HCT116 (cell line): ENCODE measurements at regions not wholly inside any gene's neighbourhood (a gene's known extent, or its start where the extent isn't known, plus 50 kb on each side); places are given as distances from the start of the nearest gene placed in this dataset.

Experiments used
- ATAC-seq: fragments of 200-7000 bp; cut with Tn5 transposase; 2 replicates; pipeline ENCODE4 v1.9.1; 2020; ENCODE audit warnings: mild to moderate bottlenecking, moderate library complexity
- BruUV-seq: library from RNA; stranded (reverse); fragments of 400-500 nt; replicated peaks from 2 replicates; lab custom pipeline; 2021; lab: Mats Ljungman, UMichigan
- CTCF ChIA-PET: fragments of 300-600 bp; sonication (Branson Sonifier 250); formaldehyde crosslinking; loops from one replicate; lab custom pipeline; 2021; ENCODE audit warnings: antibody characterized with exemption; lab: Charles Lee
- POLR2A ChIA-PET: fragments of 300-600, 350-600 bp; sonication (Branson Sonifier 250); formaldehyde crosslinking; loops from one replicate; lab custom pipeline; 2021; ENCODE audit warnings: antibody characterized with exemption; lab: Charles Lee
- RAD21 ChIA-PET, 2 experiments: fragments of 300-600 bp; sonication (Branson Sonifier 250); formaldehyde crosslinking; loops; one replicate each; lab custom pipeline; 2023; ENCODE audit warnings: low total read pairs in 2 of 2; ENCODE audit not compliant: uncharacterized antibody in 2 of 2, unreplicated experiment in 2 of 2, low non-redundant PET in 1 of 2; lab: Charles Lee
- DNase-seq: peaks from one replicate; pipeline ENCODE4 v3.0.0-alpha.2; 2010; ENCODE audit warnings: low read depth, low spot score
- H2AFZ ChIP-seq: fragments of 200-600 bp; shearing (Covaris generic), sonication (generic); 2 replicates; pipeline ENCODE4 v1.6.1; 2017; ENCODE audit warnings: low read depth, mixed run types, mixed read lengths, antibody characterized with exemption, low read length; ENCODE audit not compliant: poor library complexity, severe bottlenecking
- H3K27ac ChIP-seq: 2 replicates; pipeline ENCODE4 v1.5.1; 2012; ENCODE audit warnings: low read depth, low read length
- H3K27me3 ChIP-seq: fragments of 200-600 bp; sonication (generic); 2 replicates; pipeline ENCODE4 v1.6.1; 2016; ENCODE audit warnings: mixed run types, low read length, mixed read lengths; ENCODE audit not compliant: insufficient read depth
- H3K36me3 ChIP-seq, 2 experiments: fragments of 200-500 bp in 1 of 2; fragments of 200-600 bp in 1 of 2; sonication (Bioruptor generic) in 1 of 2; sonication (generic) in 1 of 2; 2 replicates each; pipeline versions ENCODE4 v1.5.1 to v1.6.1; 2014 to 2016; ENCODE audit warnings: low read length in 2 of 2, inconsistent platforms in 1 of 2, mixed read lengths in 1 of 2, mixed run types in 1 of 2; ENCODE audit not compliant: insufficient read depth in 2 of 2, control insufficient read depth in 1 of 2
- H3K4me1 ChIP-seq, 2 experiments: fragments of 200-600 bp in 1 of 2; sonication (generic) in 1 of 2; 2 replicates each; pipeline versions ENCODE4 v1.5.1 to v1.6.1; 2012 to 2017; ENCODE audit warnings: low read length in 2 of 2, inconsistent platforms in 1 of 2, mild to moderate bottlenecking in 1 of 2, mixed read lengths in 1 of 2, mixed run types in 1 of 2, moderate library complexity in 1 of 2; ENCODE audit not compliant: insufficient read depth in 2 of 2, control insufficient read depth in 1 of 2
- H3K4me2 ChIP-seq: fragments of 200-600 bp; sonication (generic); 2 replicates; pipeline ENCODE4 v1.6.1; 2017; ENCODE audit warnings: mixed run types, low read length, mixed read lengths
- H3K4me3 ChIP-seq, 2 experiments: fragments of 200-600 bp in 1 of 2; sonication (generic) in 1 of 2; replicated peaks in 1 of 2; 2 replicates each; pipeline ENCODE4 v1.5.1; 2011 to 2016; ENCODE audit warnings: low read length in 2 of 2, control low read depth in 1 of 2, low read depth in 1 of 2, mild to moderate bottlenecking in 1 of 2, mixed read lengths in 1 of 2, mixed run types in 1 of 2
- H3K79me2 ChIP-seq: fragments of 200-600 bp; sonication (generic); 2 replicates; pipeline ENCODE4 v1.6.1; 2017; ENCODE audit warnings: mild to moderate bottlenecking, mixed run types, low read length, moderate library complexity, mixed read lengths; ENCODE audit not compliant: insufficient read depth
- H3K9ac ChIP-seq: fragments of 200-600 bp; sonication (generic); 2 replicates; pipeline ENCODE4 v1.6.1; 2016; ENCODE audit warnings: low read length, mixed read lengths
- H3K9me2 ChIP-seq: fragments of 200-600 bp; sonication (generic), shearing (Covaris generic); 2 replicates; pipeline ENCODE4 v1.6.1; 2017; ENCODE audit warnings: mixed run types, mild to moderate bottlenecking, moderate library complexity; ENCODE audit not compliant: insufficient read depth
- H3K9me3 ChIP-seq, 2 experiments: fragments of 200-500 bp in 1 of 2; fragments of 200-600 bp in 1 of 2; sonication (Bioruptor generic) in 1 of 2; sonication (generic) in 1 of 2; 2 replicates each; pipeline ENCODE4 v1.6.1; 2014 to 2017; ENCODE audit warnings: low read length in 2 of 2, mixed read lengths in 2 of 2, inconsistent platforms in 1 of 2, low read depth in 1 of 2, mild to moderate bottlenecking in 1 of 2, mixed run types in 1 of 2, moderate library complexity in 1 of 2; ENCODE audit not compliant: control insufficient read depth in 1 of 2, insufficient read depth in 1 of 2
- H4K20me1 ChIP-seq: fragments of 200-600 bp; sonication (generic), shearing (Covaris generic); 2 replicates; pipeline ENCODE4 v1.6.1; 2017; ENCODE audit warnings: mixed run types, mild to moderate bottlenecking, moderate library complexity; ENCODE audit not compliant: insufficient read depth
- ATF3 ChIP-seq: IDR thresholded peaks from 2 replicates; pipeline ENCODE4 v1.6.1; 2012
- CTCF ChIP-seq, 3 experiments: fragments of 200-600 bp in 1 of 3; sonication (generic) in 1 of 3; IDR thresholded peaks in 2 of 3; conservative IDR thresholded peaks in 1 of 3; 2 replicates each; pipeline ENCODE4 v1.5.1; 2012 to 2017; ENCODE audit warnings: low read depth in 2 of 3, low read length in 2 of 3, antibody characterized with exemption in 1 of 3, borderline replicate concordance in 1 of 3, control low read depth in 1 of 3, mild to moderate bottlenecking in 1 of 3, mixed read lengths in 1 of 3, mixed run types in 1 of 3, moderate library complexity in 1 of 3; ENCODE audit not compliant: insufficient read depth in 1 of 3
- EGR1 ChIP-seq: IDR thresholded peaks from 2 replicates; pipeline ENCODE4 v1.6.1; 2012; ENCODE audit warnings: low read depth
- EZH2 ChIP-seq: fragments of 200-600 bp; sonication (generic); IDR thresholded peaks from 2 replicates; pipeline ENCODE4 v1.6.1; 2017; ENCODE audit warnings: antibody characterized with exemption, mixed run types
- FOSL1 ChIP-seq: IDR thresholded peaks from 2 replicates; pipeline ENCODE4 v1.6.1; 2012; ENCODE audit warnings: low read depth
- JUND ChIP-seq: IDR thresholded peaks from 2 replicates; pipeline ENCODE4 v1.6.1; 2012
- POLR2AphosphoS5 ChIP-seq: IDR thresholded peaks from 2 replicates; pipeline ENCODE4 v1.6.1; 2011; ENCODE audit warnings: mild to moderate bottlenecking, low read depth, low read length, moderate library complexity
- RAD21 ChIP-seq: IDR thresholded peaks from 2 replicates; pipeline ENCODE4 v1.6.1; 2012; ENCODE audit warnings: low read depth, mild to moderate bottlenecking
- SIN3A ChIP-seq: IDR thresholded peaks from 2 replicates; pipeline ENCODE4 v1.6.1; 2012; ENCODE audit warnings: low read depth
- SRF ChIP-seq: IDR thresholded peaks from 2 replicates; pipeline ENCODE4 v1.6.1; 2012; ENCODE audit warnings: low read depth
- ZBTB33 ChIP-seq: IDR thresholded peaks from 2 replicates; pipeline ENCODE4 v1.6.1; 2011; ENCODE audit warnings: mild to moderate bottlenecking, low read length, moderate library complexity; ENCODE audit not compliant: insufficient replicate concordance; ENCODE audit errors: extremely low read depth
- intact Hi-C: fragments of 100-400 bp; cut with micrococcal nuclease; formaldehyde crosslinking; loops from 2 replicates; pipeline ENCODE4 v1.10.0; 2022

GRCh38 chr4:82201805-82202641, 171.8 kb downstream of the HNRNPD start:
- no TSS peak for BruUV-seq
- H2AFZ ChIP-seq, result no peak overlapping the region
- no peaks in the 10 kb centered on the region for H3K9me3 ChIP-seq
- no peak overlapping the region for H3K4me3 ChIP-seq
- H3K27ac ChIP-seq, result no peak overlapping the region
- H4K20me1 ChIP-seq, result no peaks in the 10 kb centered on the region
- no peaks in the 10 kb centered on the region for H3K79me2 ChIP-seq
- H3K4me1 ChIP-seq, result no peaks in the 10 kb centered on the region
- DNase-seq, result peak; percentile 36
- H3K9me2 ChIP-seq, result no peaks in the 10 kb centered on the region
- ATAC-seq, result peak; percentile 84
- ChIA-PET CTCF (interaction anchor here (0.8 to 2.2 kb wide), 3 partner anchors 66 to 795 kb away, joined by 3 to 12 read pairs (median 4); no protein-coding TSS in a partner anchor), RAD21 (interaction anchor here in 1 of 2 experiments (0.8 kb wide), 1 partner anchor 735 kb away, joined by 4 read pairs; no protein-coding TSS in a partner anchor), POLR2A (no interaction called here)
- intact Hi-C loops, result loop anchor here (1.0 to 10.0 kb wide), 5 partner anchors 290 to 1147 kb away; no protein-coding TSS in a partner anchor
- TF ChIP-seq RAD21, result peak; percentile 86
- peak; percentile 69 to 91 (median 72) for TF ChIP-seq CTCF (IDR thresholded peaks at IDR 0.05 in 2 of 3, conservative IDR thresholded peaks at IDR 0.05 in 1 of 3; ENCODE audit: borderline replicate concordance in 1 of 3, insufficient read depth in 1 of 3, low read depth in 2 of 3, low read length in 2 of 3)
- TF ChIP-seq EZH2, result no peak
- no peaks in the 10 kb centered on the region for H3K36me3 ChIP-seq
- no peak overlapping the region for H3K9ac ChIP-seq
- no peak overlapping the region for H3K4me2 ChIP-seq
- no peaks in the 10 kb centered on the region for H3K27me3 ChIP-seq

DNA sequence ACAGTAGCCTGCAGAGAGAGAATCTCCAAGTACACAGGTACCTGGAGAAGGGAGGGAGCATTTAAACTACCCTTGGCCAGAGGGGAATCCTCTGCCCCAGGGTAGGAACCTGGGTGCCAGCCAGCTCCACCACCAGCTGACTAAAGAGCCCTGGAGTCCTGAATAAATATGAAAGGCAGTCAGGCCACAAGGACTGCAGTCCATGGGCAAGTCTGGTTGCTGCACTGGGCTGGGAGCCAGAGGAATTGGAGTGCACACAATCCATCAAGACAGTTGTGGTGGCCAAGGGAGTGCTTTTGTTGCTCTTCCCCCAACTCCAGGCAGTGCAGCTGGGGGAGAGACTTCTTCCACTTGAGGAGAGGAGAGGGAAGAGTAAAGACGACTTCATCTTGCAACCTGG, 172.5 kb downstream of the HNRNPD start:
- H4K20me1 ChIP-seq, result no peaks in the 10 kb centered on the region
- H3K27me3 ChIP-seq, result no peaks in the 10 kb centered on the region
- H3K27ac ChIP-seq, result no peak overlapping the region
- no peaks in the 10 kb centered on the region for H3K36me3 ChIP-seq
- H2AFZ ChIP-seq, result no peak overlapping the region
- ATAC-seq, result no peak; the same call in 1 of the 2 replicates
- POLR2A ChIA-PET, result no interaction called here
- CTCF ChIA-PET, result interaction anchor here (1.0 to 2.2 kb wide), 2 partner anchors 734 to 795 kb away, joined by 4 to 12 read pairs; no protein-coding TSS in a partner anchor
- H3K9ac ChIP-seq, result no peak overlapping the region
- RAD21 ChIA-PET, result interaction anchor here in 1 of 2 experiments (0.8 kb wide), 1 partner anchor 734 kb away, joined by 4 read pairs; no protein-coding TSS in a partner anchor
- no peaks in the 10 kb centered on the region for H3K9me3 ChIP-seq
- H3K4me1 ChIP-seq, result no peaks in the 10 kb centered on the region
- H3K4me2 ChIP-seq, result no peak overlapping the region
- no peaks in the 10 kb centered on the region for H3K79me2 ChIP-seq
- no peak for DNase-seq
- intact Hi-C loops, result loop anchor here (5.0 to 10.0 kb wide), 2 partner anchors 289 to 1147 kb away; no protein-coding TSS in a partner anchor
- no TSS peak for BruUV-seq
- H3K4me3 ChIP-seq, result no peak overlapping the region
- H3K9me2 ChIP-seq, result no peaks in the 10 kb centered on the region
- no peak for TF ChIP-seq SRF
- no peak for TF ChIP-seq SIN3A
- no peak for TF ChIP-seq POLR2AphosphoS5
- no peak for TF ChIP-seq ATF3
- no peak for TF ChIP-seq EGR1
- no peak for TF ChIP-seq FOSL1
- TF ChIP-seq ZBTB33, result no peak
- no peak for TF ChIP-seq JUND
